Superior temporal gyrus (tissue), 1 donor: ENCODE measurements at regions not wholly inside any gene's neighbourhood (a gene's known extent, or its start where the extent isn't known, plus 50 kb on each side); places are given as distances from the start of the nearest gene placed in this dataset.
"Not testable (repeated sequence)": the region's sequence is repeated elsewhere in the genome, so short reads cannot be mapped to it uniquely, and the experiment has no call there.

Experiments
- DNase-seq: peaks from one replicate; pipeline ENCODE4 v3.0.0-alpha.2; 2016; ENCODE audit errors: extremely low spot score

DNA sequence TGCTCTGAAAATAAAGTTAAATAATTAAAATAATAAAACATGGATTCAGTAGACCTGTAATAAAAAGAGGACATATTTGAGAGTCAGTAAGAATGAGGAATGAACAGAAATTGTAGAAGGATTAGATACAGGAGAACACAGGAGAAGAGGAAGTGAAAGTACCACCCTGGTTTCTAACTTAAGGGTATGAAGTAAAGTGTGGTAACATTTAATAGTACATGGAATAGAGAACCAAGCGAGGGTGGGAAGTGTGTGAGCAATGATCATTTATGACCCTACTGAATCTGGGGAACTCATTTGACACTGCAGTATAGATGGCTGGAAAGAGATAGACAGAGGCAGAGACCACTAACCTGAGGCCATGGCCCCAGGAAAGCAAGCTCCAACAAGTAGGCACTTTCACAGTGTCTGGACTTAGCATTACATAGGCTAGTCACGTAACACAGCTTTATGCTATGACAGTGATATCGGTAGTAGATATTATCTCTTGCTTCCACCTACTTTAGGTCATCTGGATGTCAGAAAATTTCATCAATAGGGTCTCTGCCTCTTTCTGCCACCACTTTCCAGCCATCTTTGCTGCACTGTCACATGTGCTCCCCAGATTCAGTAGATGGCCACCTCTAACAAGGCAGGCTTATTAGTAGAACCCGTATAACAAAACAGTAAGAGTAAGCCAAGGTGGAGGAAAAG lies 633.9 kb upstream of the MIR17HG start:
- no peak for DNase-seq

DNA sequence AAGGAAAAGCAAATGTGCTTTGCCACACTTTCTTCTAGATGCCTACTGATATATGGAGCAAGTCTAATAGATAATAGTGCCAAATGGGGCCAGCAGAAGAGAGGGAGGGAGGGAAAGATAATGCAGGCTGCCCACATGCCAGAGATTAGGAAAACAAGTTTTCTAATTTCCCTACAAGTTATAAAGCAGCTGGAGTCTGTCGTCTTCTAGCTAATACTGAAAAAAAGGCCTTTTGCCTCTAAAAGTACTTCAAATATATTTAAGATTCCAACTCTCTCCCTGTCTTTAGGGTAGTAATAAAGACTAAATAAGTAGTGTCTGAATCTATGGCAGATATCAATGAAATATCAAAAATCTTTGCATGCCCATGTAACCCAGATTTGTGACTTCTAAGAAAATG lies 632.0 kb upstream of the MIR17HG start:
- DNase-seq, result no peak

DNA sequence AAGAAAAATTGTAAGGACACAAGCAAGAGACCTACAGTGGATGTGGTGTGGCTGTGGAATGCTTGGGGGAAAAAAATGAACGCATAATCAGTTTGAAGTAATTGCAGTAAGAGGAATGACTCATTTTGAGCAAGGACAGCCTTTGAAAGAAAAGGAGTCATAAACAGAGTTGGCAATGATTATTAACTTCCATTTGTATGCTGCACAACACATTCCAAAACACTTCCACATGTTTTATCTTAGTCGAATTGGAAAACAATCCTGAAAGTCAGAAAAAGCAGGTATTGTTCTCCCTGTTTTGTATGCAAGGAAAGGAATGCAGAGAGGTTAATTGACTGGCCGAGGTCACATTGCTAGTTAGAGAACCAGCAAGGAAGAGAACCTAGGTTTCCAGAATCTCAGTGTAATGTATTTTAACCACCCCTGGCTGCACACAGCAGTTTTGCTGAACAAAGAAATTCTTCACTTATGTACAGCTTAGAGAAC lies 630.0 kb upstream of the MIR17HG start:
- DNase-seq, result no peak

DNA sequence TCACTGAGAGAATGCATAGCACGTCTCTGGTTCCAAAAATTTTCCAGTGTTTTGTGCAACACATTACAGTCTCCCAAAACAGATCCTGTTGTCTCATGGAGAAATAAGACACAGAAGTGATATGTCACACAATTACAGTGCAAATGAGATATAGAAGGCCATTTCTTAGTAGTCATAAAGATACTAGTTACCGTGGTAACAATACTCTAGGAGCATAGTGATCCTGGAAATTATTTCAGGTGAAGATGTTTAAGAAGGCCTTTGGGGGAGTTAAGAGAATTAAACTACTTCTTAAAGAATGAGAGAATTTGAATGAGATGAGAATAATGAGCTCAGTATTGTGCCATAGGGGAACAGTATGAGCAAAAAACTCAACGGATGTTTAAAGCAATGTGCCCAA lies 628.0 kb upstream of the MIR17HG start:
- no peak for DNase-seq

DNA sequence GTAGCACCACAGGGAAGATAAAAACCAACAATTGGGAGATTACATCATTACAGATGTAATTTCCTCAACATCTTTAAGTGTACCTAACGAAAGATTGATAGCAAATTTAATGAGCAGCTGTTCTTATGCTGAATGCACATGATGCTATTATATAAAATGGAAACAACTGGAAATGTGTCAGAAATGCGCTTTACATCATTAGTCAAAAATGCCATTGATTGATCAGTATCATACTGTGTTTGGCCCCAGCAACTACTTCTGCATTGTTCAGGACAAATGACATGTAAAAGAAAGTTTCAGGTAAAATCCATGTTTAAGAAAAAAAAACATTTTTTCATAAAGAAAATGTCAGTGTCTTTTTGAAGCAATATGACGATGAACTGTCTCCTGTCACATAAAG lies 625.5 kb upstream of the MIR17HG start:
- DNase-seq, result no peak

DNA sequence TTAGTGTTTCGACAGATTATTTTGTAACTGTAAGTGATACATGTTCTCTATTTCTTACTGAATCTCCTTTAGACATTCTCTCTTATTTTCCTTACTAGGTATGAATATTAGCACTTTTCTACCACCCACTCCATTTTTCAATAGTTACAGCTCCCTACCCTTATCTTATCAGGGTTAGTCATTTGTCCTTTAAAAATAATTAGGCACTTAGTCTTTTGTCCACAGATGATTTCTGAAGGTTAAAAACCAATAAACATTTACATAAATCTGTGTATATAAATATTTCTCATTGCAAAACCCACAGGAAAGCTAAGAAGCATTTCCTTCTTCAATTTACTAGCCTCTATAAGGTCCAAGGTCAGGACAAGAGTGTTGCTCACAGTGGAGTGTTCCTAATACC lies 624.1 kb upstream of the MIR17HG start:
- DNase-seq, result no peak

DNA sequence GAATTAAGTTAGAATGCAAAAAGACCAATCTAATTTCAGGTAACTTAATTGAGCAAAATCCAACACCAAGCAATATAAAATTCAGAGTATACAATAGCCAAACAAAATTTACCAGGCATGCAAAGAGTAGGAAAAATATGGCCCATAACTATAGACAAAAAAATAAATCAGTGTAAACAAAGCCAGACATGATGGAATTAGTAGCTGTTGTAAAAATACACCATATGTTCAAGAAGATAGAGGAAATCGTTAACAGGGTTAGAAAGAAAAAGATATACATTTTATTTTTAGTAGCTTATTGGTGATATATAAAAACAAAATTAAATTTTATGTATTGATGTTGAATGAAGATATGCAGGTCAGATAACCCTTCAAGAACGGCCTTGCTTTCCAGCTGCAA lies 621.1 kb upstream of the MIR17HG start:
- no peak for DNase-seq

DNA sequence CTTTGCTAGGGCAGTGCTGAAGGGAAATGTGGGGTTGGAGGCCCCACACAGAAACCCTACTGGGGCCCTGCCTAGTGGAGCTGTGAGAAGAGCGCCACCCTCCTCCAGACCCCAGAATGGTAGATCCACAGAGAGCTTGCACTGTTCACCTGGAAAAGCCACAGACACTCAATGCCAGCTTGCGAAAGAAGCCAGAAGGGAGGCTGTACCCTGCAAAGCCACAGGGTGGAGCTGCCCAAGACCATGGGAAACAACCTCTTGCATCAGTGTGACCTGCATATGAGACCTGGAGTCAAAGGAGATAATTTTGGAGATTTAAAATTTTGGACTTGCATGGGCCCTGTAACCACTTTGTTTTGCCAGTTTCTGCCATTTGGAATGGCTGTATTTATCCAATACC lies 615.4 kb upstream of the MIR17HG start:
- no peak for DNase-seq

DNA sequence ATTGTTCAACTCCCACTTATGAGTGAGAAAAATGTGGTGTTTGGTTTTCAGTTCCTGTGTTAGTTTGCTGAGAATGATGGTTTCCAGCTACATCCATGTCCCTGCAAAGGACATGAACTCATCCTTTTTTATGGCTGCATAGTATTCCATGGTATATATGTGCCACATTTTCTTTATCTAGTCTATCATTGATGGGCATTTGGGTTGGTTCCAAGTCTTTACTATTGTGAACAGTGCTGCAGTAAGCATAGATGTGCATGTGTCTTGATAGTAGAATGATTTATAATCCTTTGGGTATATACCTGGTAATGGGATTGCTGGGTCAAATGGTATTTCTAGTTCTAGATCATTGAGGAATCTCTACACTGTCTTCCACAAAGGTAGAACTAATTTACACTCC lies 613.0 kb upstream of the MIR17HG start:
- not testable (repeated sequence) for DNase-seq

DNA sequence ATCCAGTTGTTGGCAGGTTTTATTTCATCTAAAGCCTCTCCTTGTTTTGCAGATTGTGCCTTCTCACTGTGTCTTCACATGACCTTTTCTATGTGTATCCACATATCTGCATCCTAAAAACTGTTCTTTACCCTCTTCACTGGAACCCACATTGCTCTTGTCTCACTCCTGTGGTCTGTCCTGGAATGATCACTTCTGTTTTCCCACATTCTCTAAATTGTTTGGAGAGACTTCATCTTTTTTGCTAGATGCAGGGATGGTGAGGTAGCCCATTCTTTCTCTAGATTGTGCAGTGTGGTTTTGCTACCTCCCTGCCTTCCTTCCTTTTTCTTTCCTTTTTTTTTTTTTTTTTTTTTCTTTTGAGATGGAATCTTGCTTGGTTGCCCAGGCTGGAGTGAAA lies 608.6 kb upstream of the MIR17HG start:
- no peak for DNase-seq

DNA sequence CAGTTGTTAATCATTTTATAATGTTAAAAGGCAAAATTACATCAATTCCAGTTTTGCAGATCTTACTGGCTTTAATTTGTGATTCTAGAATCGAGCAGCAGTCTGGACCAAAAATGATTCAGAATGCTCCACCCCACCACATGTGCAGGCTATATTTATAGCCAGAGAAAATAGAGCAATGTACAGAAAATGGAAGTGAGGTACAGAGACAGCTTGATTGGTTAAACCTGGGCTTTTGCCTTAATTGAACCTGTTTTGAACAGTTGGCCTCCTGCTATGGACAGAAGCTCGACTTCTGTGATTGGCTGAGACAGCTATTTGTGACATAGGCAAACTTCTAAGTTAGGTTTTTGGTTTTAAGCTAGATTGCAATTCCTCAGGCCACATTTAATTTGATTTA lies 607.4 kb upstream of the MIR17HG start:
- DNase-seq, result no peak

DNA sequence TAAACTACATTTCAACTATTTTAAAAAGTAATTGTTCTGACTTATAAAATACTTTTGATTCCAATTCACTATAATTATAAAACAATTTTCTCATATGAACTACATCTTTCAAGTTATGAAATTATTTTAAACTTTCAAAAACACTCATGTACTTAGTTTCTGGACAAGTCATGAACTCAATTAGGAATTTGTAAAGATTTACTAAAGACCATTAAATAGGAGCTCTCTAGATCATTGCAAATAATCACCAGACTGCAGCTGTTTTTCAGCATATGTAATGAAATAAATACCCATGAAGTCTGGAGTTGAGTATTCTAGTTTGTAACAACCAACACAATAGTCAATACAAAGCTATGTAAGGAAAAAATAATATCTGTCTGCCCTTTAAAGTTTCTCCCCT lies 605.1 kb upstream of the MIR17HG start:
- DNase-seq, result no peak

DNA sequence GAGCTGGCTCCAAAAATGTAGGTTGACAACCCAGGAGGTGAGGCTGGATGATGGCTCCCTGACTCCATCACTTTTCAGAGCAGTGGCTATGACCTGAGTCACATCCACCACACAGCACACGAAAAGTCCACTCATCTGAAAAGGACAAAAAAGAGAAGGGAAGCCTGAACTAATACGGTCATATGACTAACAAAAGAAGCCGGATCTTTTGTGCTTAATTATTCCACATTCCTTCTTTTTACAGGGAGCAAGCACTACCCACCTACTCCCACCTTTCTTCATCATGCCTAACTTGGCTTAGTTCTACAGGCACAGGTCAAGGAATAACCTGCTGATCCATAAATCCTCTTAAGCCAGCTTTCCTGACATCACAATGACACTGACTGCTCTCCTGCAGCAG lies 601.3 kb upstream of the MIR17HG start:
- DNase-seq, result no peak

DNA sequence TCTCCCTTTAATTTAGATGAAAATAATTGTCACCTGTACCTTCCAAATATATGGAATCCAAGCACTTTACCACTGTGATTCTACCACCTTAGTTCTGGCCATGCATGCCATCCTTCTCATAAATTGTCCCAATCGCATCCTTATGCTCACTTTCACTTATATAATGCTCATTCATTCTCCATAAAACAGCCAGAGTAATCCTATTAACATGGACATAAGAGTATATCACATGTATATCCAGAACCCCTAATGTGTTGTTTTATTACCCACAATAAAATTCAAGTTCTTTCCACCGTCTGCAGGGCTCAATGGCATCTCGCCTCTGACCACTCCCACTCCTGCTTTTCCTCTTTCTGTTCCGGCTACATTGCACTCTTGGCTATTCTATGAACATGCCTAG lies 597.5 kb upstream of the MIR17HG start:
- DNase-seq, result no peak

DNA sequence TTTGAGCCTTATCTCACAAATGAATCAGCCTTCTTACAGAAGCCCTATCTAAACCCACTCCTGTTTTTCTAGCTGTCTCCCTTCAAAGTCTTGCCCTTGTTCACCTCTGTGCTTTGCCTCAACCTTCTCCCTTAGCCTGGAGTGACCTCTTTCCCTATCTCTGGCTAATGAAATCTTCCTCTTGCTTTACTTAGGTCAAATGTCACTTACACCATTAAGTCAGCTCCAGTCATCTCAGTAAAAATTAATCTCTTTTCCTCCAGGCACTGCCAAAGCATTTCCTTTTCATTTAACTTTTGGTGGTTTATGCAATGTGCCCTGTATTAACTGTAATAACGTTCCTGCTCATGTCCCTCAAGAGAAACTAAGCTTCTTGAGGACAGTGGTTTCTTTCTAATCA lies 596.5 kb upstream of the MIR17HG start:
- DNase-seq, result no peak

DNA sequence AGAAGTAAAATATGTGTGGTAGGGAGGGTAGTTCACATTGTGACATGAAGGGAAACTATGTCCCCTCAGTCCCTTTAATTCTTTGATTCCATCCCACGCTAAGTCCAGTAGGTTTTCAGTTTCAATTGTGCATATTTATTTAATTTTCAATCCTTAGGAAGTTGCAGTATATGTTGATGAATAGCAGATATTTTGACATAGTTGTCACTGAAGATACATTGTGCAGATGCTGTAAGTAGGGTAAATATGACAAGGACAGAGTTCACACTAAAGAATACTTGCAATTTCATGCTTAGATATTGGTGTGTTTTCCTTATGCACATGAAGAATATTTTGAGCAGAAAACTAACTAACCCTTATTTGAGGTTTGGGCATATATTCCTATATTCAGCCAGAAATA lies 595.4 kb upstream of the MIR17HG start:
- no peak for DNase-seq

DNA sequence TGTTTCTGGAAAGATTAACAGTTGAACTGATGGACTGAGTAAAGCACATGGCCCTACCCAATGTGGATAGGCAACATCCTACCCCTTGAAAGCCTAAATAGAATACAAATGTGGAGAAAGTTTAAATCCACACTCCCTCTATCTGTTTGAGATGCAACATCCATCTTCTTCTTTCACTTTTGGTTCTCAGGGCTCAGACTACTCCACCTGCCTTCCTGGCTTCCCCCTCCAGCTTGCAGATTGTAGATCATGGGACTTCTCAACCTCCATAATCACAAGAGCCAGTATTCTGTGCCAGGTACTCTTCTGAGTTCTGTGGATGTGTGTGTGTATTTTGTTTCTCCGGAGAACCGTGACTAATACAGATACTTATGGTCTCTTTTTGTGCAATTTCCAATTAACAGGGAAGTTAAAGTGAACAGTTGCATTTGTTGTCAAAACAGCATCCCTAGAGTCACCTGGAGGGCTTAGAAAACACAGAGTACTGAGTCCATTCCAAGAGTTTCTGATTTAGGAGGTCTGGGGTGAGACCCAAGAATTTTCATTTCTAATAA lies 590.3 kb upstream of the MIR17HG start:
- DNase-seq, result no peak

DNA sequence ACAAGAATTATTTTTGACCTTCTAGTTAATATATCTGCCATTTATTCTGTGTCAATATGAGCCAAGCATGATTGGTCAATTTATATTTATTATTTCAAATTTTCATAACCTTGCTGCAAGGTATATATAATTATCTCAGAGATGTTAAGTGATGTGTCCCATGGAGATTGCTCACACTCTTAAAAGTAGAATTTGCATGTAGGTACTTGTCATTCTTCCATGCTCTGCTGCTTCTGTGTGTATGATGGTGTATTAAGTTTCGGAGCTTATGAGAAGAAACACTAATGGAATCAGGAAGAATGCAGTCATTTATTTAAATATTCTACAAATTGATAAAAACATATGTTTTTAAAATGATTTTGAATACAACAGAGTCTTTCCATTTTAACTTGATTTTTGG lies 586.8 kb upstream of the MIR17HG start:
- no peak for DNase-seq

DNA sequence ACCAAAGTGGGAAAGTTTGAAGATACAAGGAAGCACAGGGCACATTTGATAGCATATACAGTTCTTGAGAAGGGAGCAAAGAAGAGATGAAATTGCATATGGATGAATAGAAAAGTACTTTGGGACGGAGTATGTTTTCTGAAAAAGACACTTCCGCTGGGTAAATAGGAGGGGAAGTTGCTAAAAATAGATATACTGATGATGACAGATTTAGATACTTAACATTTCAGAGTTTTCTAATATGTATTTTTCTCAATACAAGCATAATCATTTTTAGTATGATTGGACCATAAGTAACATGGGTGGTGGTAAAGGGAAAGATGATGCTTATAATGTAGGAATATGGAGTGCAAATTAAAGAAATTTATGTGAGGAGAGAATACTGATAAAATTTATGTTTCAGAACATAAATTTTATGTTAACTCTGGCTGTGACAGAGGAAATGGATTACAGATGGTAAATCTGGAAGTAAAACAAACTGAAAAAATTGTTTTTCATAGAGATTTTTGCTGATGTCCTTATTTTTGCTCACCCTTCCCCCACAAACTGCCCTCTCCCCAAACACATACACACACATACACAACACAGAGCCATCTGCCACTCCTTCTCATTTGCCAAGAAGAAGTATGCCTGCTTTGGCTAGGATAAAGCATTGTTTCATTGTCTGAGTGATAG lies 583.9 kb upstream of the MIR17HG start:
- DNase-seq, result no peak

DNA sequence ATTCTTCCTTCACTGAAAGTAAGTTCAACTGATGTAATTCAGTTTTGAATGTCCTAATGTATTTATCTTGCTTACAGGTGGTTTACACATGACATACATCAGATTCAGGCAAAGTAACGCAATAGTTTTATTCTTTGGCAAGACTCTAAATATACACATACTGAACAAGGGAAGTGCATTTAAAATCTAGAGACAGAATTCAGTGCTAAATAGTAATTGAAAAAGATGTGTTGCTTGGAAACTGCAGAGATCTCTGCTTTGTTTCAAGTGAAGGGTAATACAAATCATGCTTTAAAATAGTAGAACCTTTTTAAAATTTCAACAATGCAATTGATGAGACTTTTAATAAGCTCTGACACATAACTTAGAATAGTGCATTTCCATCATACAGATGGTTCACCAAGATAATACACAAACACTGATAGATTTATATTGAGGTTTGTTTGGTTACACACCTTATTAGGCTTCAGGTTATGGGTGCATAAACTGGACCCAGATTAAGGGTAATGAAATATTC lies 581.0 kb upstream of the MIR17HG start:
- no peak for DNase-seq

DNA sequence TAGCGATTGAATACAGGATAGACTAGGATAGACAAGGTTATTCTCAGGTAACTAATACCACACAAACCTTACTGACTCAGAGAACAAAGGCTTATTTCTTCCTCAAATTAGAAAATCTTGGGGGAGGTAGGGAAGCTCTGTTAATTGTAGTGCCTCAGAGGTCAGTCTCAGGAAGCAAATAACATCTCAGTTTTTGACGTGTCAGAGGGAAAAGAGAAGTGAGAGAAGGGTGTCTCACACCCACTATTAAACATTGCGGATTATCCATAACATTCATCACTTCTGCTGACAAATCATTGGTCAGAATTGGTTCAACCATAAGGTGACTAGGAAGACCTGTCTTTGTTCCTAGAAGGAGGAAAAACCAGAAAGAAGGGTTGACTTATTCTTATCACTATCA lies 579.4 kb upstream of the MIR17HG start:
- DNase-seq, result no peak

DNA sequence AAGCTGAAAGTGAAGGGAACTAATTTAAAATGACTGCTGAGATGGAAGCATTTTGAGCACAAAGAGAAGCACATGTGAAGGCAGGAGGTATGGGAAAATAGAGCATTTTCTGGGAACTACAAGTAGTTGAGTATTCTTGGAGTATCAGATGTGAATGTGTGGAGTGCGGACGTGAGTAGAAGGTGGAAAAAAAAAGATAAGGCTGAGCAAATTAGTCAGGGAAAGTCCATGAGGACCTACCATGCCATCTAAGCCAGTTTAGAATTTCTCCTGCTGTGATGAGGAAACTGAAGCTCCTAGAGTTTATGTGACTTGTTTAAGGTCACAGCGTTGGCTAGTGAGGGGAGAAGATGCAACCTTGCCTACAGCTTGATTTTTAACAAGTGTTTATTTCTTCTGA lies 578.1 kb upstream of the MIR17HG start:
- no peak for DNase-seq

DNA sequence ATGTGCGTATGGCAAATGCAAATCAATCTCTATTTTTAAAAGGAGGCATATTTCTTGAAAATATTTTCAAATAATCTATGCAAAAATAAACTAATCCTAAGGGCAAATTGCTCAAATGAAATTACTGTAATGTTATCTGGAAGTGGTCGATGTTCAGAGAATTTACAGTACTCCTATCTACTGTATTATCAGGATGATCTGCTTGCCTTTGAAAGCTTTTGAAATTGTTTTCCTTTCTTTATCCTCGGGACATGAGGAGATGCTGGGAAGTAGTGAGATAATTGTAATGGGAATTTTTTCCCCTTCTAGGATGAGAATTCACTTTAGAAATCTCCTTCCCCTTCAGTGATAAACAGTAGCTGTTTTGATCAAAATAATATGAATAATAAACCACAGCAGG lies 577.2 kb upstream of the MIR17HG start:
- no peak for DNase-seq
